ENCODE measurements at regions not wholly inside any gene's neighbourhood (a gene's known extent, or its start where the extent isn't known, plus 50 kb on each side); places are given as distances from the start of the nearest gene placed in this dataset.

GRCh38 chr20:57876163-57876562, 166.3 kb upstream of the PMEPA1 start:
- TF ChIP-seq CTCF (conservative IDR thresholded peaks at IDR 0.05; ENCODE audit: low read depth, low read length) (no peak), EZH2 (IDR thresholded peaks at IDR 0.05; ENCODE audit: borderline replicate concordance, low read depth, low read length, poor library complexity, severe bottlenecking) (no peak)
- ChIA-PET POLR2A (ENCODE audit: low non-redundant PET) (no interaction called here), CTCF (no interaction called here)
- no TSS peak for BruUV-seq (replicated peaks)
- Histone ChIP-seq H3K36me3 (ENCODE audit: insufficient read depth, low read length, poor library complexity, severe bottlenecking) (no peaks in the 10 kb centered on the region), H3K27ac (ENCODE audit: low read depth, low read length, poor library complexity, severe bottlenecking) (no peak overlapping the region), H3K4me3 (ENCODE audit: low read depth, low read length, poor library complexity, severe bottlenecking) (no peak overlapping the region), H3K9me3 (ENCODE audit: low read depth, low read length, poor library complexity, severe bottlenecking) (no peaks in the 10 kb centered on the region), H3K4me1 (ENCODE audit: insufficient read depth, low read length, poor library complexity, severe bottlenecking) (no peaks in the 10 kb centered on the region), H3K27me3 (replicated peaks; ENCODE audit: insufficient read depth, low read depth, low read length, poor library complexity) (peaks cover 18% of the 10 kb centered on the region)
- intact Hi-C loops (cut with micrococcal nuclease; ENCODE audit: unreplicated experiment), result no loop called here
- DNase-seq (ENCODE audit: low spot score), result no peak

GRCh38 chr20:57874141-57874540, 164.3 kb upstream of the PMEPA1 start:
- POLR2A ChIA-PET (ENCODE audit: low non-redundant PET), result no interaction called here

GRCh38 chr20:57872816-57873409, 163.1 kb upstream of the PMEPA1 start:
- TF ChIP-seq EZH2 (IDR thresholded peaks at IDR 0.05; ENCODE audit: borderline replicate concordance, low read depth, low read length, poor library complexity, severe bottlenecking) (no peak), CTCF (conservative IDR thresholded peaks at IDR 0.05; ENCODE audit: low read depth, low read length) (no peak)
- intact Hi-C loops (cut with micrococcal nuclease; ENCODE audit: unreplicated experiment), result no loop called here
- CTCF ChIA-PET, result no interaction called here
- no peaks in the 10 kb centered on the region for H3K4me1 ChIP-seq (ENCODE audit: insufficient read depth, low read length, poor library complexity, severe bottlenecking)
- BruUV-seq (replicated peaks), result no TSS peak
- no peaks in the 10 kb centered on the region for H3K9me3 ChIP-seq (ENCODE audit: low read depth, low read length, poor library complexity, severe bottlenecking)
- H3K36me3 ChIP-seq (ENCODE audit: insufficient read depth, low read length, poor library complexity, severe bottlenecking), result no peaks in the 10 kb centered on the region
- POLR2A ChIA-PET (ENCODE audit: low non-redundant PET), result no interaction called here
- H3K4me3 ChIP-seq (ENCODE audit: low read depth, low read length, poor library complexity, severe bottlenecking), result no peak overlapping the region
- H3K27me3 ChIP-seq (replicated peaks; ENCODE audit: insufficient read depth, low read depth, low read length, poor library complexity), result peaks cover 12% of the 10 kb centered on the region
- DNase-seq (ENCODE audit: low spot score), result no peak
- H3K27ac ChIP-seq (ENCODE audit: low read depth, low read length, poor library complexity, severe bottlenecking), result no peak overlapping the region

More at GRCh38 chr20:57874141-57874540, 164.3 kb upstream of the PMEPA1 start:
- Histone ChIP-seq H3K27me3 (replicated peaks; ENCODE audit: insufficient read depth, low read depth, low read length, poor library complexity) (peaks cover 5% of the 10 kb centered on the region), H3K4me1 (ENCODE audit: insufficient read depth, low read length, poor library complexity, severe bottlenecking) (no peaks in the 10 kb centered on the region), H3K9me3 (ENCODE audit: low read depth, low read length, poor library complexity, severe bottlenecking) (no peaks in the 10 kb centered on the region), H3K4me3 (ENCODE audit: low read depth, low read length, poor library complexity, severe bottlenecking) (no peak overlapping the region), H3K27ac (ENCODE audit: low read depth, low read length, poor library complexity, severe bottlenecking) (no peak overlapping the region), H3K36me3 (ENCODE audit: insufficient read depth, low read length, poor library complexity, severe bottlenecking) (no peaks in the 10 kb centered on the region)
- no TSS peak for BruUV-seq (replicated peaks)
- TF ChIP-seq CTCF (conservative IDR thresholded peaks at IDR 0.05; ENCODE audit: low read depth, low read length), result no peak
- TF ChIP-seq EZH2 (IDR thresholded peaks at IDR 0.05; ENCODE audit: borderline replicate concordance, low read depth, low read length, poor library complexity, severe bottlenecking), result no peak
- DNase-seq (ENCODE audit: low spot score), result no peak
- CTCF ChIA-PET, result no interaction called here
- intact Hi-C loops (cut with micrococcal nuclease; ENCODE audit: unreplicated experiment), result no loop called here
